Breast epithelium (tissue), 3 donors: ENCODE measurements at regions not wholly inside any gene's neighbourhood (a gene's known extent, or its start where the extent isn't known, plus 50 kb on each side); places are given as distances from the start of the nearest gene placed in this dataset.

ENCODE experiments used
- POLR2A ChIP-seq: fragments of 450-650 bp; IDR thresholded peaks from one replicate; pipeline ENCODE4 v1.6.1; 2016; ENCODE audit warnings: antibody characterized with exemption, mild to moderate bottlenecking, moderate library complexity
- POLR2AphosphoS5 ChIP-seq, 3 donors: sonication (generic); formaldehyde crosslinking; IDR thresholded peaks; one replicate each; pipeline ENCODE4 v1.6.1; 2017; ENCODE audit warnings: antibody characterized with exemption in 3 of 3
- TF ChIP-seq, protein P1 (sequence below), 3 donors: fragments of 450-650 bp; IDR thresholded peaks; one replicate each; pipeline ENCODE4 v1.5.1; 2016 to 2017; ENCODE audit warnings: antibody characterized with exemption in 3 of 3, mild to moderate bottlenecking in 3 of 3, moderate library complexity in 3 of 3

DNA sequence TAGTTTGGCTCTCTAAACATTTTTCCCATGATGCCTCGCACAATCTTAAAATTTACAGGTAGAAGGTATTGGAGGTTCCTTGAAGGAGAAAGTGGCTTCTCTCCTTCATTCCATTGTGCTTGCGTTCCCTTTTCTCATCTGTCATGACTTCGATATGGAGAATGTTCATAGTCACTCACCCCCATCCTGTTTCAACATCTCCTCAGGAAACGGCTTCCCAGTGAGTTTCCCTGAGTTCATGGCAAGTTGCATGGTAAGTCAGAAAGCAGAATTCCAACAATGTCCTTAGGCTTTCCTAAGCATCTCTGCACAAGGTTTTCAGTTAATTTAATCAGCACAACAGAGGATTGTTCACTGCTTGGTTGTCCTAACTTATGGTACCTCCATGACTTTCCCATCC lies 581.8 kb upstream of the SLITRK5 start:
- TF ChIP-seq, protein P1, sequence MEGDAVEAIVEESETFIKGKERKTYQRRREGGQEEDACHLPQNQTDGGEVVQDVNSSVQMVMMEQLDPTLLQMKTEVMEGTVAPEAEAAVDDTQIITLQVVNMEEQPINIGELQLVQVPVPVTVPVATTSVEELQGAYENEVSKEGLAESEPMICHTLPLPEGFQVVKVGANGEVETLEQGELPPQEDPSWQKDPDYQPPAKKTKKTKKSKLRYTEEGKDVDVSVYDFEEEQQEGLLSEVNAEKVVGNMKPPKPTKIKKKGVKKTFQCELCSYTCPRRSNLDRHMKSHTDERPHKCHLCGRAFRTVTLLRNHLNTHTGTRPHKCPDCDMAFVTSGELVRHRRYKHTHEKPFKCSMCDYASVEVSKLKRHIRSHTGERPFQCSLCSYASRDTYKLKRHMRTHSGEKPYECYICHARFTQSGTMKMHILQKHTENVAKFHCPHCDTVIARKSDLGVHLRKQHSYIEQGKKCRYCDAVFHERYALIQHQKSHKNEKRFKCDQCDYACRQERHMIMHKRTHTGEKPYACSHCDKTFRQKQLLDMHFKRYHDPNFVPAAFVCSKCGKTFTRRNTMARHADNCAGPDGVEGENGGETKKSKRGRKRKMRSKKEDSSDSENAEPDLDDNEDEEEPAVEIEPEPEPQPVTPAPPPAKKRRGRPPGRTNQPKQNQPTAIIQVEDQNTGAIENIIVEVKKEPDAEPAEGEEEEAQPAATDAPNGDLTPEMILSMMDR (IDR thresholded peaks at IDR 0.05), result no peak
- TF ChIP-seq POLR2A (no peak), POLR2AphosphoS5 (IDR thresholded peaks at IDR 0.05) (no peak)
